C4-2B (cell line): ENCODE measurements at regions not wholly inside any gene's neighbourhood (a gene's known extent, or its start where the extent isn't known, plus 50 kb on each side); places are given as distances from the start of the nearest gene placed in this dataset.

Experiments used
- CTCF ChIP-seq: fragments of 450-650 bp; conservative IDR thresholded peaks from 2 replicates; pipeline ENCODE4 v1.5.1; 2017; ENCODE audit warnings: mild to moderate bottlenecking
- ZFX ChIP-seq: fragments of 450-650 bp; IDR thresholded peaks from 2 replicates; pipeline ENCODE4 v1.6.1; 2017

DNA sequence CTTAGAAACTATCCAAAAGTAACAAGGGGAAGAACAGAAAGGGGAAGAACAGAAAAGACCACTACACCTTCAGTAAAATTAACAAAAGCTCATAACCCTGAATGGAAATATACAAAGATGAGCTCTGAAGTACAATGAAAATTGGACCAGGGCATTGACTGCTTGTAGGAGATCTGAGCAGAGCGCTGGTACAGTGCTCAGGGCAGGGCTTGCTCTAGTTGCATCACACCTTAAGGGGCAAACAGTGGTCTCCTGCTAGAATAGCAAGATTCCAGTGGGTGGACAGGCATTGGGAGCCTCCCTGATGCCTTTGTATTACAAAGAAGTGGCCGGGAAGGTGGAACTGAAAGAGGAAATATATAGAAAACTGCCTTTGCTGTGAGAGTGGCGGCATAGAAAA is 111.9 kb upstream of the RGS1 start:
- TF ChIP-seq CTCF (no peak), ZFX (no peak)
